ENCODE measurements at regions not wholly inside any gene's neighbourhood (a gene's known extent, or its start where the extent isn't known, plus 50 kb on each side); places are given as distances from the start of the nearest gene placed in this dataset.

GRCh38 chr5:127993476-127993875, 90.1 kb upstream of the SLC12A2 start:
- Mint-ChIP-seq H3K27ac (no peak overlapping the region), H3K9me3 (peaks cover 0 to 11% (median 5%) of the 10 kb centered on the region in 7 donors), H3K4me3 (no peak overlapping the region), H3K4me1 (no peaks in the 10 kb centered on the region), H3K27me3 (no peaks in the 10 kb centered on the region), H3K36me3 (peaks cover 16% of the 10 kb centered on the region)
- H3K4me1 ChIP-seq (ENCODE audit: control insufficient read depth, insufficient read depth, low read length, poor library complexity, severe bottlenecking) = no peaks in the 10 kb centered on the region
- H3K36me3 ChIP-seq (ENCODE audit: control insufficient read depth, insufficient read depth, low read length) = peaks cover 4% of the 10 kb centered on the region
- H3K4me3 ChIP-seq (ENCODE audit: low read depth, low read length) = no peak overlapping the region
- no peak for ATAC-seq (ENCODE audit: low read depth in 2 of 2)
- H3K9me3 ChIP-seq (ENCODE audit: control insufficient read depth in 2 of 2, low read length in 2 of 2) = no peaks in the 10 kb centered on the region
- no peak overlapping the region for H3K27ac ChIP-seq (ENCODE audit: insufficient read depth, low read length, poor library complexity, severe bottlenecking)
- no peaks in the 10 kb centered on the region for H3K27me3 ChIP-seq (ENCODE audit: control insufficient read depth, insufficient read depth, low read length)
- DNase-seq = no peak

- peaks cover 4% of the 10 kb centered on the region for H3K36me3 ChIP-seq (ENCODE audit: control insufficient read depth, insufficient read depth, low read length)
- H3K4me3 Mint-ChIP-seq = no peak overlapping the region
- H3K36me3 Mint-ChIP-seq = peaks cover 19% of the 10 kb centered on the region
- DNase-seq (no peak), ATAC-seq (ENCODE audit: low read depth in 2 of 2) (no peak)
- H3K27me3 ChIP-seq (ENCODE audit: control insufficient read depth, insufficient read depth, low read length) = no peaks in the 10 kb centered on the region
- no peak overlapping the region for H3K27ac Mint-ChIP-seq
- H3K4me1 Mint-ChIP-seq = no peaks in the 10 kb centered on the region
- no peaks in the 10 kb centered on the region for H3K9me3 ChIP-seq (ENCODE audit: control insufficient read depth in 2 of 2, low read length in 2 of 2)
- no peaks in the 10 kb centered on the region for H3K4me1 ChIP-seq (ENCODE audit: control insufficient read depth, insufficient read depth, low read length, poor library complexity, severe bottlenecking)
- peaks cover 0 to 11% (median 4%) of the 10 kb centered on the region in 7 donors for H3K9me3 Mint-ChIP-seq
- no peaks in the 10 kb centered on the region for H3K27me3 Mint-ChIP-seq
- no peak overlapping the region for H3K27ac ChIP-seq (ENCODE audit: insufficient read depth, low read length, poor library complexity, severe bottlenecking)
- H3K4me3 ChIP-seq (ENCODE audit: low read depth, low read length) = no peak overlapping the region
Measured at GRCh38 chr5:127994087-127994660, 89.4 kb upstream of the SLC12A2 start.

GRCh38 chr5:127995556-127995955, 88.0 kb upstream of the SLC12A2 start:
- Histone ChIP-seq H3K27me3 (ENCODE audit: control insufficient read depth, insufficient read depth, low read length) (no peaks in the 10 kb centered on the region), H3K4me3 (ENCODE audit: low read depth, low read length) (no peak overlapping the region), H3K4me1 (ENCODE audit: control insufficient read depth, insufficient read depth, low read length, poor library complexity, severe bottlenecking) (no peaks in the 10 kb centered on the region), H3K36me3 (ENCODE audit: control insufficient read depth, insufficient read depth, low read length) (peaks cover 4% of the 10 kb centered on the region), H3K9me3 (ENCODE audit: control insufficient read depth in 2 of 2, low read length in 2 of 2) (no peaks in the 10 kb centered on the region), H3K27ac (ENCODE audit: insufficient read depth, low read length, poor library complexity, severe bottlenecking) (no peak overlapping the region)
- ATAC-seq (ENCODE audit: low read depth in 2 of 2) = no peak
- Mint-ChIP-seq H3K36me3 (peaks cover 19% of the 10 kb centered on the region), H3K4me3 (no peak overlapping the region), H3K27me3 (no peaks in the 10 kb centered on the region), H3K27ac (no peak overlapping the region), H3K9me3 (peaks cover 0 to 6% (median 2%) of the 10 kb centered on the region in 7 donors), H3K4me1 (no peaks in the 10 kb centered on the region)
- no peak for DNase-seq

GRCh38 chr5:127997201-127997704, 86.3 kb upstream of the SLC12A2 start:
- H3K27ac Mint-ChIP-seq = no peak overlapping the region

GRCh38 chr5:127998950-127999615, 84.5 kb upstream of the SLC12A2 start:
- Mint-ChIP-seq H3K9me3 (peaks cover 0 to 2% (median 0%) of the 10 kb centered on the region in 7 donors), H3K27ac (no peak overlapping the region), H3K4me1 (peaks cover 0 to 4% (median 0%) of the 10 kb centered on the region in 4 donors), H3K4me3 (no peak overlapping the region), H3K36me3 (peaks cover 27% of the 10 kb centered on the region), H3K27me3 (no peaks in the 10 kb centered on the region)
- H3K9me3 ChIP-seq (ENCODE audit: control insufficient read depth in 2 of 2, low read length in 2 of 2) = no peaks in the 10 kb centered on the region
- H3K4me1 ChIP-seq (ENCODE audit: control insufficient read depth, insufficient read depth, low read length, poor library complexity, severe bottlenecking) = no peaks in the 10 kb centered on the region
- H3K27ac ChIP-seq (ENCODE audit: insufficient read depth, low read length, poor library complexity, severe bottlenecking) = no peak overlapping the region
- H3K27me3 ChIP-seq (ENCODE audit: control insufficient read depth, insufficient read depth, low read length) = no peaks in the 10 kb centered on the region
- peaks cover 4% of the 10 kb centered on the region for H3K36me3 ChIP-seq (ENCODE audit: control insufficient read depth, insufficient read depth, low read length)
- DNase-seq (no peak), ATAC-seq (ENCODE audit: low read depth in 2 of 2) (no peak)
- H3K4me3 ChIP-seq (ENCODE audit: low read depth, low read length) = no peak overlapping the region

More at GRCh38 chr5:127997201-127997704, 86.3 kb upstream of the SLC12A2 start:
- Mint-ChIP-seq H3K36me3 (peaks cover 19% of the 10 kb centered on the region), H3K27me3 (no peaks in the 10 kb centered on the region), H3K9me3 (peaks cover 0 to 5% (median 2%) of the 10 kb centered on the region in 7 donors), H3K4me1 (no peaks in the 10 kb centered on the region), H3K4me3 (no peak overlapping the region)
- DNase-seq (no peak), ATAC-seq (ENCODE audit: low read depth in 2 of 2) (no peak)
- Histone ChIP-seq H3K4me1 (ENCODE audit: control insufficient read depth, insufficient read depth, low read length, poor library complexity, severe bottlenecking) (no peaks in the 10 kb centered on the region), H3K36me3 (ENCODE audit: control insufficient read depth, insufficient read depth, low read length) (peaks cover 4% of the 10 kb centered on the region), H3K27me3 (ENCODE audit: control insufficient read depth, insufficient read depth, low read length) (no peaks in the 10 kb centered on the region), H3K4me3 (ENCODE audit: low read depth, low read length) (no peak overlapping the region), H3K9me3 (ENCODE audit: control insufficient read depth in 2 of 2, low read length in 2 of 2) (no peaks in the 10 kb centered on the region), H3K27ac (ENCODE audit: insufficient read depth, low read length, poor library complexity, severe bottlenecking) (no peak overlapping the region)

- Mint-ChIP-seq H3K4me1 (peaks cover 0 to 4% (median 0%) of the 10 kb centered on the region in 4 donors), H3K9me3 (no peaks in the 10 kb centered on the region), H3K27me3 (no peaks in the 10 kb centered on the region), H3K4me3 (no peak overlapping the region), H3K27ac (no peak overlapping the region), H3K36me3 (peaks cover 27% of the 10 kb centered on the region)
- DNase-seq = no peak
- Histone ChIP-seq H3K4me1 (ENCODE audit: control insufficient read depth, insufficient read depth, low read length, poor library complexity, severe bottlenecking) (no peaks in the 10 kb centered on the region), H3K36me3 (ENCODE audit: control insufficient read depth, insufficient read depth, low read length) (peaks cover 4% of the 10 kb centered on the region), H3K9me3 (ENCODE audit: control insufficient read depth in 2 of 2, low read length in 2 of 2) (no peaks in the 10 kb centered on the region), H3K27ac (ENCODE audit: insufficient read depth, low read length, poor library complexity, severe bottlenecking) (no peak overlapping the region), H3K4me3 (ENCODE audit: low read depth, low read length) (no peak overlapping the region), H3K27me3 (ENCODE audit: control insufficient read depth, insufficient read depth, low read length) (no peaks in the 10 kb centered on the region)
- ATAC-seq (ENCODE audit: low read depth in 2 of 2) = no peak
Measured at GRCh38 chr5:127999909-128000308, 83.7 kb upstream of the SLC12A2 start.

- Mint-ChIP-seq H3K4me3 (no peak overlapping the region), H3K27me3 (no peaks in the 10 kb centered on the region), H3K27ac (no peak overlapping the region), H3K4me1 (peaks cover 0 to 9% (median 0%) of the 10 kb centered on the region in 4 donors), H3K36me3 (peaks cover 20% of the 10 kb centered on the region), H3K9me3 (no peaks in the 10 kb centered on the region)
- ATAC-seq (ENCODE audit: low read depth in 2 of 2) (no peak), DNase-seq (no peak)
- peaks cover 3% of the 10 kb centered on the region for H3K36me3 ChIP-seq (ENCODE audit: control insufficient read depth, insufficient read depth, low read length)
- H3K4me1 ChIP-seq (ENCODE audit: control insufficient read depth, insufficient read depth, low read length, poor library complexity, severe bottlenecking) = no peaks in the 10 kb centered on the region
- H3K27ac ChIP-seq (ENCODE audit: insufficient read depth, low read length, poor library complexity, severe bottlenecking) = no peak overlapping the region
- no peaks in the 10 kb centered on the region for H3K27me3 ChIP-seq (ENCODE audit: control insufficient read depth, insufficient read depth, low read length)
- no peaks in the 10 kb centered on the region for H3K9me3 ChIP-seq (ENCODE audit: control insufficient read depth in 2 of 2, low read length in 2 of 2)
- no peak overlapping the region for H3K4me3 ChIP-seq (ENCODE audit: low read depth, low read length)
Measured at GRCh38 chr5:128002425-128002824, 81.1 kb upstream of the SLC12A2 start.

- no peaks in the 10 kb centered on the region for H3K36me3 ChIP-seq (ENCODE audit: control insufficient read depth, insufficient read depth, low read length)
- H3K9me3 ChIP-seq (ENCODE audit: control insufficient read depth in 2 of 2, low read length in 2 of 2) = no peaks in the 10 kb centered on the region
- DNase-seq (no peak), ATAC-seq (ENCODE audit: low read depth in 2 of 2) (no peak)
- no peak overlapping the region for H3K4me3 Mint-ChIP-seq
- no peaks in the 10 kb centered on the region for H3K4me1 ChIP-seq (ENCODE audit: control insufficient read depth, insufficient read depth, low read length, poor library complexity, severe bottlenecking)
- H3K9me3 Mint-ChIP-seq = no peaks in the 10 kb centered on the region
- H3K4me1 Mint-ChIP-seq = peaks cover 0 to 21% (median 0%) of the 10 kb centered on the region in 4 donors
- no peak overlapping the region for H3K27ac Mint-ChIP-seq
- H3K36me3 Mint-ChIP-seq = peaks cover 8% of the 10 kb centered on the region
- H3K4me3 ChIP-seq (ENCODE audit: low read depth, low read length) = no peak overlapping the region
- no peaks in the 10 kb centered on the region for H3K27me3 ChIP-seq (ENCODE audit: control insufficient read depth, insufficient read depth, low read length)
- H3K27ac ChIP-seq (ENCODE audit: insufficient read depth, low read length, poor library complexity, severe bottlenecking) = no peak overlapping the region
- no peaks in the 10 kb centered on the region for H3K27me3 Mint-ChIP-seq
Measured at GRCh38 chr5:128007939-128008338, 75.6 kb upstream of the SLC12A2 start.
